ENCODE measurements at regions not wholly inside any gene's neighbourhood (a gene's known extent, or its start where the extent isn't known, plus 50 kb on each side); places are given as distances from the start of the nearest gene placed in this dataset.

GRCh38 chr11:69423181-69423580 lies 58.3 kb upstream of the LINC01488 start:
- no peak for TF ChIP-seq EZH2 (IDR thresholded peaks at IDR 0.05)
- no peak for TF ChIP-seq POLR2AphosphoS5 (IDR thresholded peaks at IDR 0.05; ENCODE audit: borderline replicate concordance, low read depth, low read length)

Data from SK-N-MC (cell line).